GM12873 (cell line): ENCODE measurements at regions not wholly inside any gene's neighbourhood (a gene's known extent, or its start where the extent isn't known, plus 50 kb on each side); places are given as distances from the start of the nearest gene placed in this dataset.

Source experiments
- CTCF ChIP-seq: IDR thresholded peaks from 2 replicates; pipeline ENCODE4 v1.5.1; 2012; ENCODE audit warnings: low read depth, mild to moderate bottlenecking, moderate library complexity, low read length, control low read depth; ENCODE audit not compliant: insufficient read depth; ENCODE audit errors: missing control alignments

- no peak for TF ChIP-seq CTCF
Observed at GRCh38 chr4:128376958-128377357, 89.3 kb upstream of the PGRMC2 start.

- no peak for TF ChIP-seq CTCF
Observed at GRCh38 chr4:128376303-128376702, 88.7 kb upstream of the PGRMC2 start.

GRCh38 chr4:128373628-128374027, 86.0 kb upstream of the PGRMC2 start:
- no peak for TF ChIP-seq CTCF

- no peak for TF ChIP-seq CTCF
Observed at GRCh38 chr4:128371876-128372275, 84.3 kb upstream of the PGRMC2 start.

GRCh38 chr4:128371001-128371777, 83.6 kb upstream of the PGRMC2 start:
- no peak for TF ChIP-seq CTCF

GRCh38 chr4:128366212-128366611, 78.6 kb upstream of the PGRMC2 start:
- no peak for TF ChIP-seq CTCF

GRCh38 chr4:128364565-128364964, 77.0 kb upstream of the PGRMC2 start:
- no peak for TF ChIP-seq CTCF

GRCh38 chr4:128363966-128364365, 76.4 kb upstream of the PGRMC2 start:
- TF ChIP-seq CTCF: no peak
